ENCODE measurements at regions not wholly inside any gene's neighbourhood (a gene's known extent, or its start where the extent isn't known, plus 50 kb on each side); places are given as distances from the start of the nearest gene placed in this dataset.

DNA sequence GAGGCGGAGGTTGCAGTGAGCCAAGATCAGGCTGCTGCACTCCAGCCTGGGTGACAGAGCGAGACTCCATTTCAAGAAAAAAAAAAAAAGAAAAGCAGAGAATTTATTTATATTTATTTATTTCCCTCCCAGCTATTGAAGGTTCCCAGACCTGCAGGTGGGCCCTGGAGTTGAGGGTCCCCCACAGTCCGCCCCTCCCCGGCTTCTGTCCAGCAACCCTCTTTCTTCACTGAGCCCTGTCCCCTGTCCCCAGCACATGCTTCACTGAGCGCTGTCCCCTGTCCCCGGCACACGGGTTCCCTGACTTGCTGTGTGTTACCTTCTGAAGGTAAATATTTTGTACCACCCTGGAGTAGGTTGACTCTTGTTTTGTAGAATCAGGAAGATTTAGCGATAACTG lies 301.7 kb upstream of the PITRM1 start:
- TF ChIP-seq, protein P1, sequence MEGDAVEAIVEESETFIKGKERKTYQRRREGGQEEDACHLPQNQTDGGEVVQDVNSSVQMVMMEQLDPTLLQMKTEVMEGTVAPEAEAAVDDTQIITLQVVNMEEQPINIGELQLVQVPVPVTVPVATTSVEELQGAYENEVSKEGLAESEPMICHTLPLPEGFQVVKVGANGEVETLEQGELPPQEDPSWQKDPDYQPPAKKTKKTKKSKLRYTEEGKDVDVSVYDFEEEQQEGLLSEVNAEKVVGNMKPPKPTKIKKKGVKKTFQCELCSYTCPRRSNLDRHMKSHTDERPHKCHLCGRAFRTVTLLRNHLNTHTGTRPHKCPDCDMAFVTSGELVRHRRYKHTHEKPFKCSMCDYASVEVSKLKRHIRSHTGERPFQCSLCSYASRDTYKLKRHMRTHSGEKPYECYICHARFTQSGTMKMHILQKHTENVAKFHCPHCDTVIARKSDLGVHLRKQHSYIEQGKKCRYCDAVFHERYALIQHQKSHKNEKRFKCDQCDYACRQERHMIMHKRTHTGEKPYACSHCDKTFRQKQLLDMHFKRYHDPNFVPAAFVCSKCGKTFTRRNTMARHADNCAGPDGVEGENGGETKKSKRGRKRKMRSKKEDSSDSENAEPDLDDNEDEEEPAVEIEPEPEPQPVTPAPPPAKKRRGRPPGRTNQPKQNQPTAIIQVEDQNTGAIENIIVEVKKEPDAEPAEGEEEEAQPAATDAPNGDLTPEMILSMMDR (conservative IDR thresholded peaks at IDR 0.05; ENCODE audit: low read depth, low read length): no peak
- no peak for TF ChIP-seq EZH2 (IDR thresholded peaks at IDR 0.05; ENCODE audit: low read length, unreplicated experiment)
- TF ChIP-seq EZH2phosphoT487 (IDR thresholded peaks at IDR 0.05; ENCODE audit: borderline replicate concordance, low read length): no peak

Data from PC-3 (cell line).